Fibroblast of pulmonary artery (primary cell): ENCODE measurements at regions not wholly inside any gene's neighbourhood (a gene's known extent, or its start where the extent isn't known, plus 50 kb on each side); places are given as distances from the start of the nearest gene placed in this dataset.

ENCODE experiments used
- DNase-seq: peaks from one replicate; pipeline ENCODE4 v3.0.0-alpha.2; 2010; ENCODE audit warnings: low read depth
- H3K4me3 ChIP-seq: replicated peaks from 2 replicates; pipeline ENCODE4 v1.5.1; 2011; ENCODE audit warnings: low read depth, mild to moderate bottlenecking, control low read depth, low read length, moderate library complexity
- CTCF ChIP-seq: IDR thresholded peaks from 2 replicates; pipeline ENCODE4 v1.5.1; 2011; ENCODE audit warnings: mild to moderate bottlenecking, control low read depth, low read length, inconsistent platforms; ENCODE audit errors: missing control alignments

GRCh38 chrX:42135583-42136228, 212.4 kb upstream of the CASK start:
- no peak for TF ChIP-seq CTCF
- no peak overlapping the region for H3K4me3 ChIP-seq
- DNase-seq = no peak

- H3K4me3 ChIP-seq = no peak overlapping the region
- TF ChIP-seq CTCF = no peak
- peak; percentile 7 for DNase-seq
Observed at GRCh38 chrX:42131856-42132255, 208.5 kb upstream of the CASK start.

GRCh38 chrX:42129022-42129940, 205.9 kb upstream of the CASK start:
- DNase-seq = no peak
- H3K4me3 ChIP-seq = no peak overlapping the region
- no peak for TF ChIP-seq CTCF

- no peak for DNase-seq
- TF ChIP-seq CTCF = no peak
- no peak overlapping the region for H3K4me3 ChIP-seq
Observed at GRCh38 chrX:42128587-42128986, 205.2 kb upstream of the CASK start.

GRCh38 chrX:42128020-42128419, 204.7 kb upstream of the CASK start:
- no peak overlapping the region for H3K4me3 ChIP-seq
- no peak for DNase-seq
- TF ChIP-seq CTCF = no peak

- no peak overlapping the region for H3K4me3 ChIP-seq
- no peak for DNase-seq
- no peak for TF ChIP-seq CTCF
Observed at GRCh38 chrX:42127563-42127962, 204.2 kb upstream of the CASK start.
